Neuronal stem cell (in vitro differentiated cells): ENCODE measurements at regions not wholly inside any gene's neighbourhood (a gene's known extent, or its start where the extent isn't known, plus 50 kb on each side); places are given as distances from the start of the nearest gene placed in this dataset.

Experiments used
- DNase-seq: peaks from one replicate; pipeline ENCODE4 v3.0.0-alpha.2; 2013; ENCODE audit warnings: low spot score
- H2AFZ ChIP-seq: one replicate; pipeline ENCODE4 v1.6.1; 2013; ENCODE audit warnings: mild to moderate bottlenecking, low read length, inconsistent platforms
- H2AK5ac ChIP-seq: 2 replicates; pipeline ENCODE4 v1.6.1; 2013; ENCODE audit warnings: low read depth, mild to moderate bottlenecking, inconsistent platforms, low read length, moderate library complexity, mixed read lengths
- H2BK120ac ChIP-seq: 2 replicates; pipeline ENCODE4 v1.6.1; 2013; ENCODE audit warnings: low read depth, mild to moderate bottlenecking, inconsistent platforms, low read length, moderate library complexity, mixed read lengths
- H2BK12ac ChIP-seq: one replicate; pipeline ENCODE4 v1.6.1; 2013; ENCODE audit warnings: low read length, inconsistent platforms
- H2BK15ac ChIP-seq: 2 replicates; pipeline ENCODE4 v1.6.1; 2013; ENCODE audit warnings: mild to moderate bottlenecking, low read length, inconsistent platforms, mixed read lengths
- H2BK5ac ChIP-seq: one replicate; pipeline ENCODE4 v1.6.1; 2013; ENCODE audit warnings: inconsistent platforms, mild to moderate bottlenecking, low read length, moderate library complexity
- H3K14ac ChIP-seq: one replicate; pipeline ENCODE4 v1.6.1; 2013; ENCODE audit warnings: low read length, inconsistent platforms
- H3K18ac ChIP-seq: 2 replicates; pipeline ENCODE4 v1.6.1; 2013; ENCODE audit warnings: low read length, inconsistent platforms
- H3K23ac ChIP-seq: 2 replicates; pipeline ENCODE4 v1.6.1; 2013; ENCODE audit warnings: low read depth, mild to moderate bottlenecking, mixed read lengths, low read length, inconsistent platforms; ENCODE audit not compliant: poor library complexity
- H3K27ac ChIP-seq: replicated peaks from 3 replicates; pipeline ENCODE4 v1.5.1; 2013; ENCODE audit warnings: low read length, inconsistent platforms
- H3K27me3 ChIP-seq, 3 experiments: 2 replicates each; pipeline ENCODE4 v1.6.1; 2013; ENCODE audit warnings: low read length in 3 of 3, mild to moderate bottlenecking in 2 of 3, inconsistent platforms in 1 of 3, low read depth in 1 of 3, mixed read lengths in 1 of 3, moderate library complexity in 1 of 3; ENCODE audit not compliant: control insufficient read depth in 3 of 3, insufficient read depth in 3 of 3
- H3K36me3 ChIP-seq, 2 donors: replicated peaks in 1 of 2; 2 replicates each; pipeline ENCODE4 v1.6.1; 2013; ENCODE audit warnings: low read length in 2 of 2; ENCODE audit not compliant: control insufficient read depth in 2 of 2, insufficient read depth in 2 of 2
- H3K4ac ChIP-seq: 2 replicates; pipeline ENCODE4 v1.6.1; 2013; ENCODE audit warnings: inconsistent platforms, mild to moderate bottlenecking, low read length, moderate library complexity
- H3K4me1 ChIP-seq, 2 donors: 1 replicate in 1 of 2; 2 replicates in 1 of 2; pipeline ENCODE4 v1.6.1; 2013; ENCODE audit warnings: low read length in 2 of 2, low read depth in 1 of 2; ENCODE audit not compliant: control insufficient read depth in 2 of 2, insufficient read depth in 1 of 2
- H3K4me2 ChIP-seq: one replicate; pipeline ENCODE4 v1.6.1; 2013; ENCODE audit warnings: mild to moderate bottlenecking, low read length, inconsistent platforms; ENCODE audit not compliant: insufficient read depth, poor library complexity, severe bottlenecking
- H3K4me3 ChIP-seq, 2 donors: 2 replicates each; pipeline ENCODE4 v1.5.1; 2013; ENCODE audit warnings: low read length in 2 of 2, mild to moderate bottlenecking in 2 of 2, inconsistent platforms in 1 of 2, moderate library complexity in 1 of 2
- H3K79me1 ChIP-seq: one replicate; pipeline ENCODE4 v1.6.1; 2013; ENCODE audit warnings: low read depth, mild to moderate bottlenecking, inconsistent platforms, low read length, moderate library complexity
- H3K9ac ChIP-seq: one replicate; pipeline ENCODE4 v1.6.1; 2013; ENCODE audit warnings: mild to moderate bottlenecking, low read depth, low read length, inconsistent platforms; ENCODE audit not compliant: poor library complexity
- H3K9me3 ChIP-seq, 2 donors: replicated peaks in 1 of 2; 2 replicates each; pipeline versions ENCODE3 to v1.6.1; 2013; ENCODE audit warnings: low read length in 2 of 2, mild to moderate bottlenecking in 2 of 2, inconsistent platforms in 1 of 2, low read depth in 1 of 2, mixed read lengths in 1 of 2, moderate library complexity in 1 of 2; ENCODE audit not compliant: control insufficient read depth in 2 of 2, insufficient read depth in 1 of 2
- H4K8ac ChIP-seq: one replicate; pipeline ENCODE4 v1.6.1; 2013; ENCODE audit warnings: low read depth, mild to moderate bottlenecking, inconsistent platforms, low read length, moderate library complexity
- H4K91ac ChIP-seq: one replicate; pipeline ENCODE4 v1.6.1; 2013; ENCODE audit warnings: low read length, low read depth, mild to moderate bottlenecking, inconsistent platforms; ENCODE audit not compliant: poor library complexity
- WGBS, 2 donors: extraction: QIAGEN DNeasy Blood & Tissue Kit; methylation state at CpG; one replicate each; pipeline ENCODE4 v1.1.7; 2013; ENCODE audit warnings: missing lambda C conversion rate in 2 of 2, mixed read lengths in 1 of 2; ENCODE audit not compliant: insufficient read length in 2 of 2, insufficient replicate concordance in 1 of 2; ENCODE audit errors: extremely low coverage in 2 of 2; 5-methylcytosine and 5-hydroxymethylcytosine counted together

- no peaks in the 10 kb centered on the region for H3K79me1 ChIP-seq
- no peak for DNase-seq
- no peak overlapping the region for H3K27ac ChIP-seq
- H3K23ac ChIP-seq: no peak overlapping the region
- H4K91ac ChIP-seq: no peak overlapping the region
- no peak overlapping the region for H2BK5ac ChIP-seq
- H3K4me2 ChIP-seq: no peak overlapping the region
- H3K14ac ChIP-seq: no peak overlapping the region
- H3K27me3 ChIP-seq: no peaks in the 10 kb centered on the region
- peaks cover 0 to 2% of the 10 kb centered on the region in 2 donors for H3K4me1 ChIP-seq
- H3K9ac ChIP-seq: no peak overlapping the region
- no peak overlapping the region for H2AK5ac ChIP-seq
- H3K9me3 ChIP-seq: no peaks in the 10 kb centered on the region
- no peaks in the 10 kb centered on the region for H3K36me3 ChIP-seq
- H3K18ac ChIP-seq: no peak overlapping the region
- no peak overlapping the region for H4K8ac ChIP-seq
- no peak overlapping the region for H2BK12ac ChIP-seq
- no peak overlapping the region for H2BK120ac ChIP-seq
- no peak overlapping the region for H2AFZ ChIP-seq
- no peak overlapping the region for H3K4ac ChIP-seq
- no peak overlapping the region for H2BK15ac ChIP-seq
- no CpG with 5 or more reads among the region's 1 CpG for WGBS, 2 donors
- no peak overlapping the region for H3K4me3 ChIP-seq
These were observed 815.1 kb downstream of the DIAPH3 start for GRCh38 chr13:59348617-59349016.

- Histone ChIP-seq H3K23ac (no peak overlapping the region), H3K9me3 (no peaks in the 10 kb centered on the region), H3K9ac (no peak overlapping the region), H2BK120ac (no peak overlapping the region), H2AFZ (no peak overlapping the region), H2BK12ac (no peak overlapping the region), H3K36me3 (no peaks in the 10 kb centered on the region), H3K4ac (no peak overlapping the region), H3K79me1 (no peaks in the 10 kb centered on the region), H3K27me3 (no peaks in the 10 kb centered on the region), H4K8ac (no peak overlapping the region), H3K14ac (no peak overlapping the region), H2AK5ac (no peak overlapping the region), H2BK15ac (no peak overlapping the region), H4K91ac (no peak overlapping the region), H3K4me3 (no peak overlapping the region), H3K27ac (no peak overlapping the region), H2BK5ac (no peak overlapping the region), H3K18ac (no peak overlapping the region), H3K4me2 (no peak overlapping the region), H3K4me1 (peaks cover 0 to 2% of the 10 kb centered on the region in 2 donors)
- WGBS, 2 donors: no CpG with 5 or more reads among the region's 2 CpGs
- DNase-seq: no peak
These were observed 811.1 kb downstream of the DIAPH3 start for GRCh38 chr13:59352600-59352999.

- Histone ChIP-seq H2BK15ac (no peak overlapping the region), H3K36me3 (no peaks in the 10 kb centered on the region), H4K91ac (no peak overlapping the region), H3K23ac (no peak overlapping the region), H2BK12ac (no peak overlapping the region), H2AFZ (peak overlapping the region; percentile 13), H3K4ac (no peak overlapping the region), H3K18ac (no peak overlapping the region), H4K8ac (no peak overlapping the region), H3K4me2 (no peak overlapping the region), H3K4me3 (no peak overlapping the region), H2AK5ac (no peak overlapping the region), H3K4me1 (peaks cover 0 to 2% of the 10 kb centered on the region in 2 donors), H2BK5ac (no peak overlapping the region), H3K27ac (no peak overlapping the region), H3K14ac (no peak overlapping the region), H2BK120ac (no peak overlapping the region), H3K9me3 (peaks cover 0 to 2% of the 10 kb centered on the region in 2 donors), H3K27me3 (no peaks in the 10 kb centered on the region), H3K79me1 (no peaks in the 10 kb centered on the region), H3K9ac (no peak overlapping the region)
- no CpG with 5 or more reads among the region's 3 CpGs for WGBS, 2 donors
- DNase-seq: no peak
These were observed 808.9 kb downstream of the DIAPH3 start for GRCh38 chr13:59354665-59355369.

GRCh38 chr13:59356607-59357006 is 807.1 kb downstream of the DIAPH3 start:
- H2BK120ac ChIP-seq: no peak overlapping the region
- no peak overlapping the region for H3K18ac ChIP-seq
- no peak overlapping the region for H4K8ac ChIP-seq
- no peak overlapping the region for H3K27ac ChIP-seq
- no peaks in the 10 kb centered on the region for H3K36me3 ChIP-seq
- no peak overlapping the region for H3K14ac ChIP-seq
- H3K9me3 ChIP-seq: peaks cover 0 to 2% of the 10 kb centered on the region in 2 donors
- H3K4ac ChIP-seq: no peak overlapping the region
- no peak overlapping the region for H2BK12ac ChIP-seq
- no peaks in the 10 kb centered on the region for H3K4me1 ChIP-seq
- H3K79me1 ChIP-seq: no peaks in the 10 kb centered on the region
- no peak overlapping the region for H3K4me2 ChIP-seq
- H2BK5ac ChIP-seq: no peak overlapping the region
- no peak overlapping the region for H3K4me3 ChIP-seq
- no peak overlapping the region for H4K91ac ChIP-seq
- no peak overlapping the region for H3K23ac ChIP-seq
- no peak overlapping the region for H3K9ac ChIP-seq
- H2BK15ac ChIP-seq: no peak overlapping the region
- WGBS, 2 donors: no CpG with 5 or more reads among the region's 8 CpGs
- no peak overlapping the region for H2AK5ac ChIP-seq
- DNase-seq: no peak
- H2AFZ ChIP-seq: peak overlapping the region; percentile 32
- H3K27me3 ChIP-seq: no peaks in the 10 kb centered on the region
